ENCODE measurements at regions not wholly inside any gene's neighbourhood (a gene's known extent, or its start where the extent isn't known, plus 50 kb on each side); places are given as distances from the start of the nearest gene placed in this dataset.

DNA sequence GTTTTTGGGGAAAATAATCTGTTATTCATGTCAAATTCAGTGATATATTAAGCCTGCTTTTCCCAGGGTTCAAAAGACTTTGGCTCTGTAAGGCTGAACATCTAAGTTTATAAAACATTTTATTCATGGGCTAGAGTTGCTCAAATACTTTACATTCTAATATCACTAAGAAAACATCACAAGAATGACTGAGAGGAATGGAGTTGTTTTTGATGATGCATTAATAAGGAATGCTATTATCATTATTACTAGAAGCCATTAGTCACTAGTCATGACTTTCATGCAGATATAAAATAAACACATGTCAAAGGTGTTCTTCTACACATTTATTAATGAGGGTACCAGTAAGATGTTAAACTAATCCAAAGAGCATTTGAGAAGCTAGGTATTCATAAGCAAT is 185.5 kb upstream of the KCNN2 start:
- no peaks in the 10 kb centered on the region for H3K36me3 ChIP-seq (ENCODE audit: insufficient read depth, low read length)
- H3K27me3 ChIP-seq (ENCODE audit: low read length): no peaks in the 10 kb centered on the region
- H3K4me2 ChIP-seq (ENCODE audit: low read depth, low read length, poor library complexity, severe bottlenecking): no peak overlapping the region
- no peak for DNase-seq
- no peak overlapping the region for H3K4me3 ChIP-seq (ENCODE audit: low read length)
- H2AFZ ChIP-seq (ENCODE audit: low read length): no peak overlapping the region
- H3K4me1 ChIP-seq (ENCODE audit: low read length): no peaks in the 10 kb centered on the region
- no peak overlapping the region for H3K27ac ChIP-seq (ENCODE audit: low read length)
- no peaks in the 10 kb centered on the region for H3K79me2 ChIP-seq (ENCODE audit: low read length)
- no peaks in the 10 kb centered on the region for H3K9me2 ChIP-seq (replicated peaks; ENCODE audit: insufficient read depth, low read length)
- no peak overlapping the region for H3K9ac ChIP-seq (ENCODE audit: low read length)
- no peaks in the 10 kb centered on the region for H4K20me1 ChIP-seq (ENCODE audit: insufficient read depth, low read depth, low read length)
- H3K9me3 ChIP-seq (ENCODE audit: low read length): no peaks in the 10 kb centered on the region

GRCh38 chr5:114179134-114179533 is 182.7 kb upstream of the KCNN2 start:
- H3K4me2 ChIP-seq (ENCODE audit: low read depth, low read length, poor library complexity, severe bottlenecking): no peak overlapping the region
- DNase-seq: no peak
- no peaks in the 10 kb centered on the region for H3K79me2 ChIP-seq (ENCODE audit: low read length)
- H3K27me3 ChIP-seq (ENCODE audit: low read length): no peaks in the 10 kb centered on the region; the same call in 1 of the 2 replicates
- H3K4me1 ChIP-seq (ENCODE audit: low read length): no peaks in the 10 kb centered on the region
- H4K20me1 ChIP-seq (ENCODE audit: insufficient read depth, low read depth, low read length): no peaks in the 10 kb centered on the region
- no peak overlapping the region for H3K27ac ChIP-seq (ENCODE audit: low read length)
- H3K9ac ChIP-seq (ENCODE audit: low read length): no peak overlapping the region
- no peaks in the 10 kb centered on the region for H3K36me3 ChIP-seq (ENCODE audit: insufficient read depth, low read length)
- no peaks in the 10 kb centered on the region; the same call in 1 of the 2 replicates for H3K9me3 ChIP-seq (ENCODE audit: low read length)
- no peaks in the 10 kb centered on the region for H3K9me2 ChIP-seq (replicated peaks; ENCODE audit: insufficient read depth, low read length)
- no peak overlapping the region for H3K4me3 ChIP-seq (ENCODE audit: low read length)
- no peak overlapping the region for H2AFZ ChIP-seq (ENCODE audit: low read length)

GRCh38 chr5:114184006-114184405 is 177.9 kb upstream of the KCNN2 start:
- H3K36me3 ChIP-seq (ENCODE audit: insufficient read depth, low read length): no peaks in the 10 kb centered on the region
- DNase-seq: no peak
- no peaks in the 10 kb centered on the region; the same call in 1 of the 2 replicates for H3K27me3 ChIP-seq (ENCODE audit: low read length)
- H3K4me3 ChIP-seq (ENCODE audit: low read length): no peak overlapping the region
- H3K9me3 ChIP-seq (ENCODE audit: low read length): no peaks in the 10 kb centered on the region; the same call in 1 of the 2 replicates
- no peak overlapping the region for H2AFZ ChIP-seq (ENCODE audit: low read length)
- H3K4me1 ChIP-seq (ENCODE audit: low read length): no peaks in the 10 kb centered on the region
- H3K9ac ChIP-seq (ENCODE audit: low read length): no peak overlapping the region
- H3K4me2 ChIP-seq (ENCODE audit: low read depth, low read length, poor library complexity, severe bottlenecking): no peak overlapping the region
- H3K9me2 ChIP-seq (replicated peaks; ENCODE audit: insufficient read depth, low read length): no peaks in the 10 kb centered on the region
- no peaks in the 10 kb centered on the region for H4K20me1 ChIP-seq (ENCODE audit: insufficient read depth, low read depth, low read length)
- no peak overlapping the region for H3K27ac ChIP-seq (ENCODE audit: low read length)
- no peaks in the 10 kb centered on the region for H3K79me2 ChIP-seq (ENCODE audit: low read length)

- H3K27ac ChIP-seq (ENCODE audit: low read length): no peak overlapping the region
- no peaks in the 10 kb centered on the region for H3K36me3 ChIP-seq (ENCODE audit: insufficient read depth, low read length)
- no peak for DNase-seq
- no peak overlapping the region for H2AFZ ChIP-seq (ENCODE audit: low read length)
- no peaks in the 10 kb centered on the region for H4K20me1 ChIP-seq (ENCODE audit: insufficient read depth, low read depth, low read length)
- no peak overlapping the region for H3K9ac ChIP-seq (ENCODE audit: low read length)
- no peaks in the 10 kb centered on the region for H3K79me2 ChIP-seq (ENCODE audit: low read length)
- no peaks in the 10 kb centered on the region for H3K4me1 ChIP-seq (ENCODE audit: low read length)
- no peak overlapping the region for H3K4me2 ChIP-seq (ENCODE audit: low read depth, low read length, poor library complexity, severe bottlenecking)
- no peaks in the 10 kb centered on the region for H3K9me2 ChIP-seq (replicated peaks; ENCODE audit: insufficient read depth, low read length)
- H3K9me3 ChIP-seq (ENCODE audit: low read length): no peaks in the 10 kb centered on the region; the same call in 1 of the 2 replicates
- no peak overlapping the region for H3K4me3 ChIP-seq (ENCODE audit: low read length)
- no peaks in the 10 kb centered on the region; the same call in 1 of the 2 replicates for H3K27me3 ChIP-seq (ENCODE audit: low read length)
Observed at GRCh38 chr5:114185274-114185673, 176.6 kb upstream of the KCNN2 start.

DNA sequence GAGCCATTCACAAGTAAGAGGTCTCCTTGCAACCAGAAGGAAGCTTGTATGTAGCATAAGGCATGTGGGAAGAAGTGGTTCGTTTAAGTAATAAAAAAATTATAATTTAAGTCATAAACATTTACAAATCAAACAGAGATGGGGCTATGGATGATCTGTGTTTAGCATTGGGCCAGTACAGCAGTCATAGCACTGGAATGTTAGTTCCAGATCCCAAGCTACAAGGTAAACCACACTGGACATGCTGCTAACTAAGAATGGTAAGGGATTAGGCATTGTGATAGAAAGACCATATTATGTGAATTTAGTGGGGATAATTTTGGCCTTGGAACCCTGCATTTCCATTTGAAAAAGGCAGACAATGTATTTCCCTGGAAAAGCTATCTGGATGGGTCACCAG is 170.4 kb upstream of the KCNN2 start:
- Histone ChIP-seq H3K4me2 (ENCODE audit: low read depth, low read length, poor library complexity, severe bottlenecking) (no peak overlapping the region), H3K4me1 (ENCODE audit: low read length) (no peaks in the 10 kb centered on the region), H3K36me3 (ENCODE audit: insufficient read depth, low read length) (no peaks in the 10 kb centered on the region), H3K27ac (ENCODE audit: low read length) (no peak overlapping the region), H4K20me1 (ENCODE audit: insufficient read depth, low read depth, low read length) (no peaks in the 10 kb centered on the region), H3K9ac (ENCODE audit: low read length) (no peak overlapping the region), H2AFZ (ENCODE audit: low read length) (no peak overlapping the region), H3K79me2 (ENCODE audit: low read length) (no peaks in the 10 kb centered on the region), H3K9me3 (ENCODE audit: low read length) (no peaks in the 10 kb centered on the region), H3K9me2 (replicated peaks; ENCODE audit: insufficient read depth, low read length) (no peaks in the 10 kb centered on the region), H3K4me3 (ENCODE audit: low read length) (no peak overlapping the region), H3K27me3 (ENCODE audit: low read length) (no peaks in the 10 kb centered on the region)
- no peak for DNase-seq

GRCh38 chr5:114192108-114192507 is 169.8 kb upstream of the KCNN2 start:
- Histone ChIP-seq H3K27ac (ENCODE audit: low read length) (no peak overlapping the region), H3K79me2 (ENCODE audit: low read length) (no peaks in the 10 kb centered on the region), H3K36me3 (ENCODE audit: insufficient read depth, low read length) (no peaks in the 10 kb centered on the region), H3K4me1 (ENCODE audit: low read length) (no peaks in the 10 kb centered on the region), H3K9me3 (ENCODE audit: low read length) (no peaks in the 10 kb centered on the region), H3K27me3 (ENCODE audit: low read length) (no peaks in the 10 kb centered on the region), H3K9ac (ENCODE audit: low read length) (no peak overlapping the region), H3K9me2 (replicated peaks; ENCODE audit: insufficient read depth, low read length) (no peaks in the 10 kb centered on the region), H3K4me3 (ENCODE audit: low read length) (no peak overlapping the region), H2AFZ (ENCODE audit: low read length) (no peak overlapping the region), H3K4me2 (ENCODE audit: low read depth, low read length, poor library complexity, severe bottlenecking) (no peak overlapping the region), H4K20me1 (ENCODE audit: insufficient read depth, low read depth, low read length) (no peaks in the 10 kb centered on the region)
- no peak for DNase-seq

- Histone ChIP-seq H3K9me2 (replicated peaks; ENCODE audit: insufficient read depth, low read length) (no peaks in the 10 kb centered on the region), H3K79me2 (ENCODE audit: low read length) (no peaks in the 10 kb centered on the region), H4K20me1 (ENCODE audit: insufficient read depth, low read depth, low read length) (no peaks in the 10 kb centered on the region), H3K9me3 (ENCODE audit: low read length) (peaks cover 11% of the 10 kb centered on the region; the same call in 1 of the 2 replicates), H3K9ac (ENCODE audit: low read length) (no peak overlapping the region), H3K4me1 (ENCODE audit: low read length) (no peaks in the 10 kb centered on the region), H3K4me2 (ENCODE audit: low read depth, low read length, poor library complexity, severe bottlenecking) (no peak overlapping the region), H3K4me3 (ENCODE audit: low read length) (no peak overlapping the region), H3K27me3 (ENCODE audit: low read length) (no peaks in the 10 kb centered on the region), H2AFZ (ENCODE audit: low read length) (no peak overlapping the region), H3K36me3 (ENCODE audit: insufficient read depth, low read length) (no peaks in the 10 kb centered on the region), H3K27ac (ENCODE audit: low read length) (no peak overlapping the region)
- no peak for DNase-seq
Observed at GRCh38 chr5:114201332-114201731, 160.5 kb upstream of the KCNN2 start.

- H3K4me1 ChIP-seq (ENCODE audit: low read length): no peaks in the 10 kb centered on the region
- no peak for DNase-seq
- H3K36me3 ChIP-seq (ENCODE audit: insufficient read depth, low read length): no peaks in the 10 kb centered on the region
- no peaks in the 10 kb centered on the region for H4K20me1 ChIP-seq (ENCODE audit: insufficient read depth, low read depth, low read length)
- no peaks in the 10 kb centered on the region for H3K27me3 ChIP-seq (ENCODE audit: low read length)
- no peak overlapping the region for H2AFZ ChIP-seq (ENCODE audit: low read length)
- H3K79me2 ChIP-seq (ENCODE audit: low read length): no peaks in the 10 kb centered on the region
- H3K9ac ChIP-seq (ENCODE audit: low read length): no peak overlapping the region
- peaks cover 6% of the 10 kb centered on the region; the same call in 1 of the 2 replicates for H3K9me3 ChIP-seq (ENCODE audit: low read length)
- no peak overlapping the region for H3K27ac ChIP-seq (ENCODE audit: low read length)
- no peaks in the 10 kb centered on the region for H3K9me2 ChIP-seq (replicated peaks; ENCODE audit: insufficient read depth, low read length)
- no peak overlapping the region for H3K4me3 ChIP-seq (ENCODE audit: low read length)
- H3K4me2 ChIP-seq (ENCODE audit: low read depth, low read length, poor library complexity, severe bottlenecking): no peak overlapping the region
Observed at GRCh38 chr5:114204923-114205322, 156.9 kb upstream of the KCNN2 start.

GRCh38 chr5:114206640-114207039 is 155.2 kb upstream of the KCNN2 start:
- Histone ChIP-seq H3K4me3 (ENCODE audit: low read length) (no peak overlapping the region), H3K79me2 (ENCODE audit: low read length) (no peaks in the 10 kb centered on the region), H3K9ac (ENCODE audit: low read length) (no peak overlapping the region), H3K27me3 (ENCODE audit: low read length) (no peaks in the 10 kb centered on the region), H3K4me2 (ENCODE audit: low read depth, low read length, poor library complexity, severe bottlenecking) (no peak overlapping the region), H2AFZ (ENCODE audit: low read length) (no peak overlapping the region), H3K27ac (ENCODE audit: low read length) (no peak overlapping the region), H4K20me1 (ENCODE audit: insufficient read depth, low read depth, low read length) (no peaks in the 10 kb centered on the region), H3K36me3 (ENCODE audit: insufficient read depth, low read length) (no peaks in the 10 kb centered on the region), H3K9me2 (replicated peaks; ENCODE audit: insufficient read depth, low read length) (no peaks in the 10 kb centered on the region), H3K4me1 (ENCODE audit: low read length) (no peaks in the 10 kb centered on the region), H3K9me3 (ENCODE audit: low read length) (no peaks in the 10 kb centered on the region)
- no peak for DNase-seq

Data from Karpas-422 (cell line).